ENCODE measurements at regions not wholly inside any gene's neighbourhood (a gene's known extent, or its start where the extent isn't known, plus 50 kb on each side); places are given as distances from the start of the nearest gene placed in this dataset.

DNA sequence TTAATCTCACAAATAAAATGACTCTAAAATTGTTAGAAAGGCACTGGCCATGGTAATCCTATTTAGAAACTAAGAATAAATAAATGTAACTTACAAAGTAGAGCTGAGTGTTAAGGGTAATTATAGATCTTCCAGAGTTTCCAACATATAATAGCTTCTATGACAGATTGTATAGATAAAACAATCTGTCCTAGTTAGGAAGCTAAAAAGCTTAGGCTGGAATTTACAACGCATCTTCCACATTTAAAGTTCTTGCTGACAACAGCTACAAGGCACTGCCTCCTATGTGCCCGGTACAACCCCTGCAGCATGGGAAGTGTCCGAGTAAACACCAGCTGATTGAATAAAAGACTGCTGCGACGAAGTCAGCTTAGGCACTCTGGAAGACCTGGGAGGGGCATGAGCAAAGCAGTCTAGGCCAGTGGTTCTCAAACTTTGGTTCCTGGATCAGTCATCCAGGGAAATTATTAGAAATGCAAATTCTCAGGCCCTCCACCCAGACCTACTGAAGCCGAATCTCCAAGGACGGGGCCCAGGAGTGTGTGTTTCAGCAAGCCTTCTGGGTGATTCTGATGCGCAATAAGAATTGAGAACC lies 635.6 kb upstream of the TBX3 start:
- no peaks in the 10 kb centered on the region for H3K4me1 Mint-ChIP-seq
- H4K20me1 ChIP-seq (ENCODE audit: insufficient read depth, low read length): no peaks in the 10 kb centered on the region
- DNase-seq: no peak
- H3K9me3 Mint-ChIP-seq: peaks cover 0 to 6% (median 2%) of the 10 kb centered on the region in 7 donors
- intact Hi-C loops (cut with micrococcal nuclease): no loop called here
- H3K27ac Mint-ChIP-seq: no peak overlapping the region
- H2AFZ ChIP-seq (ENCODE audit: insufficient read depth, low read depth, low read length, poor library complexity, severe bottlenecking): no peak overlapping the region
- H3K4me1 ChIP-seq (ENCODE audit: control insufficient read depth in 1 of 2, insufficient read depth in 2 of 2, low read length in 2 of 2): no peaks in the 10 kb centered on the region
- H3K4me3 ChIP-seq (replicated peaks in 1 of 3; ENCODE audit: low read depth in 2 of 3, low read length in 3 of 3): no peak overlapping the region
- no peak overlapping the region for H3K4me2 ChIP-seq (replicated peaks; ENCODE audit: extremely low read depth, low read length, poor library complexity, severe bottlenecking)
- H3K4me3 Mint-ChIP-seq: no peak overlapping the region
- no peaks in the 10 kb centered on the region for H3K36me3 ChIP-seq (replicated peaks in 1 of 2; ENCODE audit: control insufficient read depth in 1 of 2, insufficient read depth in 2 of 2, low read length in 2 of 2)
- no peaks in the 10 kb centered on the region for H3K27me3 ChIP-seq (ENCODE audit: control insufficient read depth in 2 of 2, insufficient read depth in 2 of 2, low read length in 2 of 2)
- H3K9ac ChIP-seq (ENCODE audit: insufficient read depth, low read length, poor library complexity, severe bottlenecking): no peak overlapping the region
- no peaks in the 10 kb centered on the region for H3K79me2 ChIP-seq (ENCODE audit: insufficient read depth, low read length)
- H3K36me3 Mint-ChIP-seq: no peaks in the 10 kb centered on the region
- H3K9me3 ChIP-seq (replicated peaks in 1 of 2; ENCODE audit: control insufficient read depth in 1 of 2, insufficient read depth in 1 of 2, low read length in 2 of 2): no peaks in the 10 kb centered on the region
- no peak overlapping the region for H3K27ac ChIP-seq (ENCODE audit: low read depth in 1 of 2, low read length in 2 of 2)
- TF ChIP-seq, protein P1, sequence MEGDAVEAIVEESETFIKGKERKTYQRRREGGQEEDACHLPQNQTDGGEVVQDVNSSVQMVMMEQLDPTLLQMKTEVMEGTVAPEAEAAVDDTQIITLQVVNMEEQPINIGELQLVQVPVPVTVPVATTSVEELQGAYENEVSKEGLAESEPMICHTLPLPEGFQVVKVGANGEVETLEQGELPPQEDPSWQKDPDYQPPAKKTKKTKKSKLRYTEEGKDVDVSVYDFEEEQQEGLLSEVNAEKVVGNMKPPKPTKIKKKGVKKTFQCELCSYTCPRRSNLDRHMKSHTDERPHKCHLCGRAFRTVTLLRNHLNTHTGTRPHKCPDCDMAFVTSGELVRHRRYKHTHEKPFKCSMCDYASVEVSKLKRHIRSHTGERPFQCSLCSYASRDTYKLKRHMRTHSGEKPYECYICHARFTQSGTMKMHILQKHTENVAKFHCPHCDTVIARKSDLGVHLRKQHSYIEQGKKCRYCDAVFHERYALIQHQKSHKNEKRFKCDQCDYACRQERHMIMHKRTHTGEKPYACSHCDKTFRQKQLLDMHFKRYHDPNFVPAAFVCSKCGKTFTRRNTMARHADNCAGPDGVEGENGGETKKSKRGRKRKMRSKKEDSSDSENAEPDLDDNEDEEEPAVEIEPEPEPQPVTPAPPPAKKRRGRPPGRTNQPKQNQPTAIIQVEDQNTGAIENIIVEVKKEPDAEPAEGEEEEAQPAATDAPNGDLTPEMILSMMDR (IDR thresholded peaks at IDR 0.05): no peak
- 90% methylated on average over 4 of the region's 8 CpGs for WGBS (ENCODE audit: insufficient coverage)
- peaks cover 0 to 1% (median 0%) of the 10 kb centered on the region in 3 donors for H3K27me3 Mint-ChIP-seq (ENCODE audit: low read depth in 3 of 3)

DNA sequence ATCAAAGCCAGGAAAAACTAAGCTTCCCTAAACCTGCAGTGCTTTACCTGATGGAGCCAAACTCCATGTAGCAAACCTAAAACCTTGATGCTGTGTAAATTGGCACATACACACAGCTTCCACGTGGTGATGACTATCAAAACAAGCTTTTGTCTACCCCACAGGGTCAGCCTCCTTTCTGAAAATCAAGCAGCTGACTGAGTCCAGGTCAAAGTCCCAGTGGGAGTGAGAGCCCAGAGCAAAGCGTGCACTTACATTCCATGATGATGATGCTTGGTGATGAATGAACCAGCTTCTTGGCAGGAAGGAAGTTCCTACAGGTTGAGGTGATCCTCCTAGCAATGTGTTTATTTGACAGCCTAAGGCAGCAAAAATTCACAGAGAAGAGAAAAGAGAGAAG lies 630.0 kb upstream of the TBX3 start:
- Histone ChIP-seq H3K9ac (ENCODE audit: insufficient read depth, low read length, poor library complexity, severe bottlenecking) (no peak overlapping the region), H3K27ac (ENCODE audit: low read depth in 1 of 2, low read length in 2 of 2) (no peak overlapping the region), H4K20me1 (ENCODE audit: insufficient read depth, low read length) (no peaks in the 10 kb centered on the region), H3K4me1 (ENCODE audit: control insufficient read depth in 1 of 2, insufficient read depth in 2 of 2, low read length in 2 of 2) (no peaks in the 10 kb centered on the region), H3K79me2 (ENCODE audit: insufficient read depth, low read length) (no peaks in the 10 kb centered on the region), H2AFZ (ENCODE audit: insufficient read depth, low read depth, low read length, poor library complexity, severe bottlenecking) (no peak overlapping the region), H3K9me3 (replicated peaks in 1 of 2; ENCODE audit: control insufficient read depth in 1 of 2, insufficient read depth in 1 of 2, low read length in 2 of 2) (no peaks in the 10 kb centered on the region), H3K4me3 (replicated peaks in 1 of 3; ENCODE audit: low read depth in 2 of 3, low read length in 3 of 3) (no peak overlapping the region), H3K4me2 (replicated peaks; ENCODE audit: extremely low read depth, low read length, poor library complexity, severe bottlenecking) (no peak overlapping the region), H3K27me3 (ENCODE audit: control insufficient read depth in 2 of 2, insufficient read depth in 2 of 2, low read length in 2 of 2) (no peaks in the 10 kb centered on the region), H3K36me3 (replicated peaks in 1 of 2; ENCODE audit: control insufficient read depth in 1 of 2, insufficient read depth in 2 of 2, low read length in 2 of 2) (no peaks in the 10 kb centered on the region)
- intact Hi-C loops (cut with micrococcal nuclease): no loop called here
- Mint-ChIP-seq H3K27me3 (ENCODE audit: low read depth in 3 of 3) (no peaks in the 10 kb centered on the region), H3K36me3 (no peaks in the 10 kb centered on the region), H3K9me3 (peaks cover 0 to 4% (median 2%) of the 10 kb centered on the region in 7 donors), H3K4me3 (no peak overlapping the region), H3K27ac (no peak overlapping the region), H3K4me1 (no peaks in the 10 kb centered on the region)
- DNase-seq: no peak
- TF ChIP-seq, protein P1 (IDR thresholded peaks at IDR 0.05): no peak
- WGBS (ENCODE audit: insufficient coverage): no CpG with 5 or more reads among the region's 2 CpGs
